ENCODE measurements at regions not wholly inside any gene's neighbourhood (a gene's known extent, or its start where the extent isn't known, plus 50 kb on each side); places are given as distances from the start of the nearest gene placed in this dataset.

DNA sequence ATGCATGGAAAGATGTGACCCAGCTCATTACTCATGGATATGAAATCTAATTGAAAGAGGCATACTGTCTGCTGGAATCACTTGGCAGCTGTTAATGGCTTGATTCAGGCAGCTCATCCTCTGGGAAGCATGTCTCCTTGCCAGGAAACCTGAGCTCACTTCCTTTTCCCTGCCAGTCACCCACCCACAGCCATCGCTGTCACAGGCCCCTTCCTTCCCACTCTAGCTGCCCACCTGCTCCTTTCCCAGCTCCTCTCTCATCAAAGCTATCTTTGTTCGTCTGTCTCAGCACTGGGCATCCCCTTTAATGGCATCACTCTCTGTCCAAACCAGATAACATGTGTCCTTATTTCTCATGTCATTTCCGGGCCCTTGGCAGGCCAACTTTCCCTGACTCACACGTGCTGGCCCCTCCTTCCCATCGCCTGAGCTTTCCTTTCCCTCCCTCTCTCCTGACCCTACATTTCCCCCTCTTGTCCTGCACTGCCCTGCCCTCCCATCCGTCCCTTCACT, 721.9 kb downstream of the TNS3 start:
- Mint-ChIP-seq H3K4me3 (peak overlapping the region in 1 of 3 experiments; percentile 2), H3K27me3 (ENCODE audit: low read depth) (no peaks in the 10 kb centered on the region)

DNA sequence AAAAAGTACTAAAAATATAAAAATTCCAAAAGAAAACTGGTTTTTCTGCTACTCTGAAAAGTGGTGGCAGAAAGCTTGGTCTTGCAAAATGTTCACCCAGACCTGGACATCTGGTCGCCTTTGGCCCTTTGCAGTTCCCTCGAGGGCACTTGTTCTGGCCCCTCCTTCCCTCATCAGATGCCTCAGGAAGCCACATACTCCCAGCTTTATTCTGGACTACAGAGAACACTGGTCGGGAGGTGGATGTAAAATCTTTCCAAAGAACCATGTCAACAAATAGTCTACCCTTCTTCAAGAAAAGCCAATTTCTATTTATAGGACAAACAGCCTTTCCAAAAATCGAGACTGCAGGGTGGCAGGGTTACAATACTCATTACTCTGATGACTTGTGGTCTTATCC, 726.1 kb downstream of the TNS3 start:
- Mint-ChIP-seq H3K9me3 (peaks cover 3% of the 10 kb centered on the region), H3K4me3 (no peak overlapping the region), H3K36me3 (ENCODE audit: low read depth) (no peaks in the 10 kb centered on the region), H3K27ac (no peak overlapping the region), H3K27me3 (ENCODE audit: low read depth) (no peaks in the 10 kb centered on the region), H3K4me1 (peaks cover 23% of the 10 kb centered on the region)
- TF ChIP-seq, protein P1, sequence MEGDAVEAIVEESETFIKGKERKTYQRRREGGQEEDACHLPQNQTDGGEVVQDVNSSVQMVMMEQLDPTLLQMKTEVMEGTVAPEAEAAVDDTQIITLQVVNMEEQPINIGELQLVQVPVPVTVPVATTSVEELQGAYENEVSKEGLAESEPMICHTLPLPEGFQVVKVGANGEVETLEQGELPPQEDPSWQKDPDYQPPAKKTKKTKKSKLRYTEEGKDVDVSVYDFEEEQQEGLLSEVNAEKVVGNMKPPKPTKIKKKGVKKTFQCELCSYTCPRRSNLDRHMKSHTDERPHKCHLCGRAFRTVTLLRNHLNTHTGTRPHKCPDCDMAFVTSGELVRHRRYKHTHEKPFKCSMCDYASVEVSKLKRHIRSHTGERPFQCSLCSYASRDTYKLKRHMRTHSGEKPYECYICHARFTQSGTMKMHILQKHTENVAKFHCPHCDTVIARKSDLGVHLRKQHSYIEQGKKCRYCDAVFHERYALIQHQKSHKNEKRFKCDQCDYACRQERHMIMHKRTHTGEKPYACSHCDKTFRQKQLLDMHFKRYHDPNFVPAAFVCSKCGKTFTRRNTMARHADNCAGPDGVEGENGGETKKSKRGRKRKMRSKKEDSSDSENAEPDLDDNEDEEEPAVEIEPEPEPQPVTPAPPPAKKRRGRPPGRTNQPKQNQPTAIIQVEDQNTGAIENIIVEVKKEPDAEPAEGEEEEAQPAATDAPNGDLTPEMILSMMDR (IDR thresholded peaks at IDR 0.05; ENCODE audit: unreplicated experiment in 3 of 3), result no peak

More for the DNA sequence above, 721.9 kb downstream of the TNS3 start:
- Mint-ChIP-seq H3K4me1 (peaks cover 10% of the 10 kb centered on the region), H3K36me3 (ENCODE audit: low read depth) (no peaks in the 10 kb centered on the region), H3K27ac (peak overlapping the region in 1 of 3 experiments; percentile 48), H3K9me3 (peaks cover 3% of the 10 kb centered on the region)
- TF ChIP-seq, protein P1 (IDR thresholded peaks at IDR 0.05; ENCODE audit: unreplicated experiment in 3 of 3), result no peak

DNA sequence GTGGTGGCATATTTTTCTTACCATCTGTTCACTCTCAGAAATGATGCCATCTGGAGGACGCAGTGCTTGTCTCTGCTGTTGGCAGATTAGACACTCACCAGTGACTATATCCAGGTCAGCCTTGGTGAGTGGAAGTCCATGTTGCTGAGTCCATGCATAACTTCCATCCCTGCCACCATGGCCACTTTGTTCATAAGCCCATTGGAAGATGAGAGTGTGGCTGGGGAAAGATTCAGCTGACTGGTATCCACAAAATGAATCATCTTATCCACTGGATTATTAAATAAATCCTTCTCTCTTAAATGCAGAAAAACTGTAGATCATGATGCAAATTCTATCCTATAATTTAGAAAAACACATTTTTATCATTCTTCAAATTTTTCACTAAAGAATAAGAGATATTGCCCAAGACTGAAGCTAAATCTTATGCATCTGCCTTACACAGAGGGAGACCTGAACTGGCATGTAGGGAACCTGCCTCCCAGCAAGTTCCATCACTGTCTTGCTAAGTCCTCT, 726.9 kb downstream of the TNS3 start:
- H3K4me3 Mint-ChIP-seq, result no peak overlapping the region
- TF ChIP-seq, protein P1 (IDR thresholded peaks at IDR 0.05; ENCODE audit: unreplicated experiment in 3 of 3), result no peak
- H3K36me3 Mint-ChIP-seq (ENCODE audit: low read depth), result no peaks in the 10 kb centered on the region
- no peaks in the 10 kb centered on the region for H3K27me3 Mint-ChIP-seq (ENCODE audit: low read depth)
- H3K27ac Mint-ChIP-seq, result no peak overlapping the region
- H3K4me1 Mint-ChIP-seq, result peaks cover 16% of the 10 kb centered on the region
- peaks cover 3% of the 10 kb centered on the region for H3K9me3 Mint-ChIP-seq

DNA sequence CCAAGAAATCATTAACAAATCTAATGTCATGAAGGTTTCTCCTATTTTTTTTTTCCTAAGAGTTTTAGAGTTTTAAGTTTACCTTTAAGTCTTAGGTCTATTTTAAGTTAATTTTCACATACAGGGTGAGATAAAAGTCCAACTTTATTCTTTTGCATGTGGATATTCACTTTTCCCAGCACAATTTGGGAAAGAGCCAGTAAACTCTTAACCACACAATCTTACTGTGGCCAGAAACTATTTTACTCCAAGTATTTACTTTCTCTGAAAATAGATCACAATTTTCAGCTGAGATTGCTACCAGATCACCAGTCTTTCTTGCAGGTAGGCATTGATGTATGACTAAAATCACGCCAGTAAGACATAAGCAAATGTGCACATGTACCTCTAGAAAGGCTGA, 728.5 kb downstream of the TNS3 start:
- no peak overlapping the region for H3K4me3 Mint-ChIP-seq
- TF ChIP-seq, protein P1 (IDR thresholded peaks at IDR 0.05; ENCODE audit: unreplicated experiment in 3 of 3), result no peak
- H3K4me1 Mint-ChIP-seq, result peaks cover 13% of the 10 kb centered on the region
- H3K27ac Mint-ChIP-seq, result peak overlapping the region in 1 of 3 experiments; percentile 55
- no peaks in the 10 kb centered on the region for H3K9me3 Mint-ChIP-seq
- no peaks in the 10 kb centered on the region for H3K27me3 Mint-ChIP-seq (ENCODE audit: low read depth)
- no peaks in the 10 kb centered on the region for H3K36me3 Mint-ChIP-seq (ENCODE audit: low read depth)

DNA sequence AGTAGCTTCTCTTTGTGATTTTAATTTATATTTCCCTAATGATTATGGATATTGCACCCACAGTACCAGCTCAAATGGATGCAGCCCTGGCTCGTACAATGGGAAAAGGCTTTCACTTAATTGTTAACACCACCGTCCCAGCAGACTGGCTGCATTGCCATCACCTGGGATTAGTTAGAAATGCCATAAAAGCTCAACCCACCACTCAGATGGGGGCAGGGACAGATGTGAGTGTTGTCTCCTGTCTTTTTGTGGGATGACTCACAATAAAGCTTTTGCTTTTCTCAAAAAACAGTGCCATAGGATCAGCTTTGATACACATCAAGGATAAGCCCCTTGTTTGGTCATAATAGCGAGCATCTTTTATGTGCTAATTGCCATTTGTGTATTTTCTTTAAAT, 729.1 kb downstream of the TNS3 start:
- Mint-ChIP-seq H3K4me1 (peaks cover 13% of the 10 kb centered on the region), H3K4me3 (no peak overlapping the region), H3K36me3 (ENCODE audit: low read depth) (no peaks in the 10 kb centered on the region), H3K27me3 (ENCODE audit: low read depth) (no peaks in the 10 kb centered on the region), H3K27ac (no peak overlapping the region), H3K9me3 (no peaks in the 10 kb centered on the region)
- TF ChIP-seq, protein P1 (IDR thresholded peaks at IDR 0.05; ENCODE audit: unreplicated experiment in 3 of 3), result no peak

All from nephron (organoid).